Osteoblast (primary cell): ENCODE measurements at regions not wholly inside any gene's neighbourhood (a gene's known extent, or its start where the extent isn't known, plus 50 kb on each side); places are given as distances from the start of the nearest gene placed in this dataset.
A peak's percentile ranks its signal among the peaks of the same experiment; 100 is the strongest.

ENCODE experiments used
- DNase-seq: peaks from one replicate; pipeline ENCODE4 v3.0.0; 2011; ENCODE audit warnings: low spot score, mixed read lengths; ENCODE audit not compliant: insufficient read length; ENCODE audit errors: missing footprints
- H2AFZ ChIP-seq: 2 replicates; pipeline ENCODE4 v1.6.0; 2011; ENCODE audit warnings: mild to moderate bottlenecking, low read length
- H3K27ac ChIP-seq: 2 replicates; pipeline ENCODE4 v1.5.1; 2011; ENCODE audit warnings: mild to moderate bottlenecking, low read depth, low read length, moderate library complexity
- H3K27me3 ChIP-seq: 2 replicates; pipeline ENCODE4 v1.6.0; 2012; ENCODE audit warnings: mild to moderate bottlenecking, control low read depth, inconsistent platforms, low read length, moderate library complexity; ENCODE audit not compliant: insufficient read depth
- H3K36me3 ChIP-seq: 2 replicates; pipeline ENCODE4 v1.5.1; 2011; ENCODE audit warnings: mild to moderate bottlenecking, low read length, control low read depth, moderate library complexity; ENCODE audit not compliant: insufficient read depth
- H3K4me1 ChIP-seq: 2 replicates; pipeline ENCODE4 v1.5.1; 2011; ENCODE audit warnings: mild to moderate bottlenecking, low read length, control low read depth, moderate library complexity; ENCODE audit not compliant: insufficient read depth
- H3K4me2 ChIP-seq: 2 replicates; pipeline ENCODE4 v1.6.0; 2011; ENCODE audit warnings: mild to moderate bottlenecking, low read length; ENCODE audit not compliant: insufficient read depth
- H3K4me3 ChIP-seq: fragments of 200-600 bp; sonication (generic); 3 replicates; pipeline ENCODE4 v1.5.1; 2012; ENCODE audit warnings: mild to moderate bottlenecking, low read length, inconsistent platforms; ENCODE audit not compliant: insufficient read depth
- H3K79me2 ChIP-seq: 2 replicates; pipeline ENCODE4 v1.6.0; 2012; ENCODE audit warnings: mild to moderate bottlenecking, low read length, control low read depth, inconsistent platforms; ENCODE audit not compliant: insufficient read depth
- H3K9me3 ChIP-seq: 2 replicates; pipeline ENCODE4 v1.5.1; 2011; ENCODE audit warnings: low read depth, low read length, control low read depth
- H4K20me1 ChIP-seq: 2 replicates; pipeline ENCODE4 v1.6.0; 2012; ENCODE audit warnings: mild to moderate bottlenecking, low read length, control low read depth; ENCODE audit not compliant: insufficient read depth
- TF ChIP-seq, protein P1 (sequence below): IDR thresholded peaks from 2 replicates; pipeline ENCODE4 v1.5.1; 2011; ENCODE audit warnings: mild to moderate bottlenecking, low read depth, low read length, moderate library complexity; ENCODE audit errors: extremely low read depth

- no peaks in the 10 kb centered on the region for H3K36me3 ChIP-seq
- H4K20me1 ChIP-seq = no peaks in the 10 kb centered on the region
- DNase-seq = no peak
- no peak overlapping the region for H2AFZ ChIP-seq
- no peak overlapping the region for H3K27ac ChIP-seq
- H3K4me1 ChIP-seq = peaks cover 8% of the 10 kb centered on the region
- H3K27me3 ChIP-seq = peaks cover 69% of the 10 kb centered on the region
- TF ChIP-seq, protein P1, sequence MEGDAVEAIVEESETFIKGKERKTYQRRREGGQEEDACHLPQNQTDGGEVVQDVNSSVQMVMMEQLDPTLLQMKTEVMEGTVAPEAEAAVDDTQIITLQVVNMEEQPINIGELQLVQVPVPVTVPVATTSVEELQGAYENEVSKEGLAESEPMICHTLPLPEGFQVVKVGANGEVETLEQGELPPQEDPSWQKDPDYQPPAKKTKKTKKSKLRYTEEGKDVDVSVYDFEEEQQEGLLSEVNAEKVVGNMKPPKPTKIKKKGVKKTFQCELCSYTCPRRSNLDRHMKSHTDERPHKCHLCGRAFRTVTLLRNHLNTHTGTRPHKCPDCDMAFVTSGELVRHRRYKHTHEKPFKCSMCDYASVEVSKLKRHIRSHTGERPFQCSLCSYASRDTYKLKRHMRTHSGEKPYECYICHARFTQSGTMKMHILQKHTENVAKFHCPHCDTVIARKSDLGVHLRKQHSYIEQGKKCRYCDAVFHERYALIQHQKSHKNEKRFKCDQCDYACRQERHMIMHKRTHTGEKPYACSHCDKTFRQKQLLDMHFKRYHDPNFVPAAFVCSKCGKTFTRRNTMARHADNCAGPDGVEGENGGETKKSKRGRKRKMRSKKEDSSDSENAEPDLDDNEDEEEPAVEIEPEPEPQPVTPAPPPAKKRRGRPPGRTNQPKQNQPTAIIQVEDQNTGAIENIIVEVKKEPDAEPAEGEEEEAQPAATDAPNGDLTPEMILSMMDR = no peak
- no peaks in the 10 kb centered on the region for H3K9me3 ChIP-seq
- no peak overlapping the region for H3K4me2 ChIP-seq
- no peak overlapping the region for H3K4me3 ChIP-seq
- no peaks in the 10 kb centered on the region for H3K79me2 ChIP-seq
Observed at GRCh38 chr9:14403081-14403480, 89.1 kb upstream of the NFIB start.

DNA sequence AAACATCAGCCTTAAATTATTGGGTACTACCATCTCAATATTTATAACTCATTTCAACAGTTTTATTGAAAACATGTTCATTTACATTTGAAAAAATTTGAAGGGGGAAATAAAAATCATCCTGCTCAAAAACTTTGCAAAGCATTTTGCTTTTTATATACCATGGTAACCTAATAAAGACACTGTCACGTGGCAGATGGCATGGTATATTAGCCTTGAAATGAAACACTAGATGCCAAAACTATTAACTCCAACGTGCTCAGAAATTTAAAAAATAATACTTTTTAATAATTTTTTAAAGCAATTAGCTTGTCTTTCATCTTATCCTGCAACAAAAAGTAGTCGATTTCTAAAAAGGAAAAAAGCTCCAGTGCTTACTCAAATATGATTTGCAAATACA lies 88.6 kb upstream of the NFIB start:
- H3K4me2 ChIP-seq = no peak overlapping the region
- H3K27ac ChIP-seq = no peak overlapping the region
- peaks cover 8% of the 10 kb centered on the region for H3K4me1 ChIP-seq
- peaks cover 67% of the 10 kb centered on the region for H3K27me3 ChIP-seq
- no peak overlapping the region for H2AFZ ChIP-seq
- TF ChIP-seq, protein P1 = no peak
- H3K4me3 ChIP-seq = no peak overlapping the region
- no peaks in the 10 kb centered on the region for H3K9me3 ChIP-seq
- no peak for DNase-seq
- no peaks in the 10 kb centered on the region for H3K36me3 ChIP-seq
- no peaks in the 10 kb centered on the region for H3K79me2 ChIP-seq
- no peaks in the 10 kb centered on the region for H4K20me1 ChIP-seq

DNA sequence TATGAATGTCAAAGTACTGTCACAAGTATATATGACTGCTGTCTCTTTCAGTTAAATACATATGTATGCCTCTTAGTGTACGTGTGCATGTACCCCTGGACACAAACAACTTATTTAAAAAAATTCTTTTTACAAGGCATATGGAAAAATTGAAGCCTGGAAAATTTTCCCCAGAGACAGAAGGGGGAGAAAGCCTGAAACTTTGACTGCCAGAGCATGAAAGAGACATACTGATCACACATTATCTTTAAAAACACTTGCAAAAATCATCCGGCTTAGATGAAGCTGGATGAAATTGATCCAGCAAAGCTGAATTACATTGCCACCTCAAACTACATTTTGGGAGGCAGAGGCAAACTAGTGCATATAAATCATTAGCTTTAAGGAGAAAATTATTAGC lies 88.0 kb upstream of the NFIB start:
- DNase-seq = no peak
- H3K79me2 ChIP-seq = no peaks in the 10 kb centered on the region
- peaks cover 8% of the 10 kb centered on the region for H3K4me1 ChIP-seq
- H3K36me3 ChIP-seq = no peaks in the 10 kb centered on the region
- H2AFZ ChIP-seq = no peak overlapping the region
- no peak overlapping the region for H3K4me2 ChIP-seq
- peaks cover 67% of the 10 kb centered on the region for H3K27me3 ChIP-seq
- no peaks in the 10 kb centered on the region for H3K9me3 ChIP-seq
- no peaks in the 10 kb centered on the region for H4K20me1 ChIP-seq
- H3K4me3 ChIP-seq = no peak overlapping the region
- H3K27ac ChIP-seq = no peak overlapping the region
- TF ChIP-seq, protein P1 = no peak

DNA sequence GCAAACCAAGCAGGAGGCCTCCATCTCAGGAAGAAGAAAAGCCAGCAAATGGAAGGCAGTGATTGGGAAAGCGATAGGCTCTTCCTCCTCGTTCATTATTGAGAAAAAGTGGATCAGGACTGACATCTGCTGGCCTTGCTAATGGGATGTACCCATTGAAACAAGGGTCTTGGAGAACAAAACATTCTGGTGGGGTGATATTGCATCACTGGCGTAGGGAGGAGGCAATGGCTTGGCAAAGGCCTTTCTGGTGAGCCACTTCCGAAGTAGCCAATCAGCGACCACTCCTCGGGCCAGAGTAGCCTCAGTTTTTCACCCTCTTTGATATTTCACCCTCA lies 86.7 kb upstream of the NFIB start:
- no peaks in the 10 kb centered on the region for H3K9me3 ChIP-seq
- no peak overlapping the region for H2AFZ ChIP-seq
- peak overlapping the region; percentile 21 for H3K4me3 ChIP-seq
- no peaks in the 10 kb centered on the region for H3K36me3 ChIP-seq
- no peaks in the 10 kb centered on the region for H4K20me1 ChIP-seq
- peak; percentile 48 for DNase-seq
- H3K27ac ChIP-seq = no peak overlapping the region
- H3K4me1 ChIP-seq = peaks cover 8% of the 10 kb centered on the region
- TF ChIP-seq, protein P1 = peak; percentile 72
- H3K27me3 ChIP-seq = peaks cover 60% of the 10 kb centered on the region
- peak overlapping the region; percentile 54 for H3K4me2 ChIP-seq
- no peaks in the 10 kb centered on the region for H3K79me2 ChIP-seq
